ENCODE measurements at regions not wholly inside any gene's neighbourhood (a gene's known extent, or its start where the extent isn't known, plus 50 kb on each side); places are given as distances from the start of the nearest gene placed in this dataset.

GRCh38 chr12:43158126-43158525, 393.9 kb downstream of the ADAMTS20 start:
- Histone ChIP-seq H3K36me3 (no peaks in the 10 kb centered on the region), H3K4me1 (no peaks in the 10 kb centered on the region), H3K9me3 (no peaks in the 10 kb centered on the region), H3K27me3 (no peaks in the 10 kb centered on the region), H3K4me3 (replicated peaks in 1 of 3) (no peak overlapping the region), H3K27ac (no peak overlapping the region)
- intact Hi-C loops (cut with DNase I), result no loop called here
- TF ChIP-seq POLR2A (IDR thresholded peaks at IDR 0.05) (no peak), CTCF (IDR thresholded peaks at IDR 0.05) (no peak)
- 85 to 95% methylated on average over 1 of the region's 1 CpG for WGBS, 2 donors
- no peak for DNase-seq

- intact Hi-C loops (cut with DNase I), result no loop called here
- no peak for TF ChIP-seq CTCF (IDR thresholded peaks at IDR 0.05)
- TF ChIP-seq POLR2A (IDR thresholded peaks at IDR 0.05), result no peak
- no peaks in the 10 kb centered on the region for H3K27me3 ChIP-seq
- no peaks in the 10 kb centered on the region for H3K4me1 ChIP-seq
- no peak overlapping the region for H3K27ac ChIP-seq
- DNase-seq, result no peak
- no peak overlapping the region for H3K4me3 ChIP-seq (replicated peaks in 1 of 3)
- H3K36me3 ChIP-seq, result no peaks in the 10 kb centered on the region
- WGBS, 2 donors, result 87 to 93% methylated on average over 2 of the region's 2 CpGs
- H3K9me3 ChIP-seq, result no peaks in the 10 kb centered on the region
These were observed 396.6 kb downstream of the ADAMTS20 start for GRCh38 chr12:43155376-43155775.

- no peak overlapping the region for H3K27ac ChIP-seq
- no peaks in the 10 kb centered on the region for H3K9me3 ChIP-seq
- H3K4me3 ChIP-seq (replicated peaks in 1 of 3), result no peak overlapping the region
- TF ChIP-seq CTCF (IDR thresholded peaks at IDR 0.05) (no peak), POLR2A (IDR thresholded peaks at IDR 0.05) (no peak)
- no peaks in the 10 kb centered on the region for H3K27me3 ChIP-seq
- H3K36me3 ChIP-seq, result no peaks in the 10 kb centered on the region
- no peaks in the 10 kb centered on the region for H3K4me1 ChIP-seq
- 75 to 79% methylated on average over 5 of the region's 5 CpGs for WGBS, 2 donors
- intact Hi-C loops (cut with DNase I), result no loop called here
- no peak for DNase-seq
These were observed 397.4 kb downstream of the ADAMTS20 start for GRCh38 chr12:43154498-43155045.

- WGBS, 2 donors, result 79 to 82% methylated on average over 4 of the region's 4 CpGs
- H3K4me1 ChIP-seq, result no peaks in the 10 kb centered on the region
- no peaks in the 10 kb centered on the region for H3K27me3 ChIP-seq
- H3K9me3 ChIP-seq, result no peaks in the 10 kb centered on the region
- no peak overlapping the region for H3K27ac ChIP-seq
- intact Hi-C loops (cut with DNase I), result no loop called here
- no peak for TF ChIP-seq POLR2A (IDR thresholded peaks at IDR 0.05)
- no peak for TF ChIP-seq CTCF (IDR thresholded peaks at IDR 0.05)
- no peak overlapping the region for H3K4me3 ChIP-seq (replicated peaks in 1 of 3)
- no peaks in the 10 kb centered on the region for H3K36me3 ChIP-seq
- no peak for DNase-seq
These were observed 400.5 kb downstream of the ADAMTS20 start for GRCh38 chr12:43151441-43151981.

- H3K27ac ChIP-seq, result no peak overlapping the region
- TF ChIP-seq POLR2A (IDR thresholded peaks at IDR 0.05), result no peak
- no peak for TF ChIP-seq CTCF (IDR thresholded peaks at IDR 0.05)
- no peak for DNase-seq
- no peaks in the 10 kb centered on the region for H3K36me3 ChIP-seq
- intact Hi-C loops (cut with DNase I), result no loop called here
- WGBS, 2 donors, result 92 to 93% methylated on average over 2 of the region's 2 CpGs
- H3K4me1 ChIP-seq, result no peaks in the 10 kb centered on the region
- H3K4me3 ChIP-seq (replicated peaks in 1 of 3), result no peak overlapping the region
- no peaks in the 10 kb centered on the region for H3K27me3 ChIP-seq
- H3K9me3 ChIP-seq, result no peaks in the 10 kb centered on the region
These were observed 403.3 kb downstream of the ADAMTS20 start for GRCh38 chr12:43148691-43149090.
